ENCODE measurements at regions not wholly inside any gene's neighbourhood (a gene's known extent, or its start where the extent isn't known, plus 50 kb on each side); places are given as distances from the start of the nearest gene placed in this dataset.

DNA sequence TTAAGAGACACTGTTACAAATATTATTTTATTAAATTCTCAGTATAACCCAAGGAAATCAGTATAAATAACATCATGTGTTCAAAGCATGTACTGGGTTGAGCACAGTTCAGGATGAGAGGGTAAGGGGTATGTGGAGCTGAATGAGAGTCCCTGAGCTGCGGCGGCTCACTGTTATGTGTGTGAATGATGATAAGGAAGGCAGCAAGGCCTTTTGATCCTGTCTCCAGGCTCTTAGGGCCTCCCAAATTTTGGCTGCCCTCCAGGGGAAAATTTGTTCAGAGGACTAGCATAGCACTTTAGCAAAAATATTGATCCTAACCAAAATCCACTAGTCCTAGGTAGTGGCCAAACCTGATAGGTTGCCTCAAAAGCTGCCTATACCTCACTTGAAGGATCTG is 86.1 kb upstream of the SPON1 start:
- Histone ChIP-seq H3K9me3 (replicated peaks in 1 of 2; ENCODE audit: control insufficient read depth in 1 of 2, insufficient read depth in 1 of 2, low read length in 2 of 2) (no peaks in the 10 kb centered on the region), H3K4me1 (ENCODE audit: control insufficient read depth in 1 of 2, insufficient read depth in 2 of 2, low read length in 2 of 2) (no peaks in the 10 kb centered on the region), H2AFZ (ENCODE audit: insufficient read depth, low read depth, low read length, poor library complexity, severe bottlenecking) (no peak overlapping the region), H3K36me3 (replicated peaks in 1 of 2; ENCODE audit: control insufficient read depth in 1 of 2, insufficient read depth in 2 of 2, low read length in 2 of 2) (no peaks in the 10 kb centered on the region), H3K79me2 (ENCODE audit: insufficient read depth, low read length) (no peaks in the 10 kb centered on the region), H3K4me2 (replicated peaks; ENCODE audit: extremely low read depth, low read length, poor library complexity, severe bottlenecking) (no peak overlapping the region), H3K9ac (ENCODE audit: insufficient read depth, low read length, poor library complexity, severe bottlenecking) (no peak overlapping the region), H3K27ac (ENCODE audit: low read depth in 1 of 2, low read length in 2 of 2) (no peak overlapping the region), H3K27me3 (ENCODE audit: control insufficient read depth in 2 of 2, insufficient read depth in 2 of 2, low read length in 2 of 2) (no peaks in the 10 kb centered on the region), H4K20me1 (ENCODE audit: insufficient read depth, low read length) (no peaks in the 10 kb centered on the region), H3K4me3 (replicated peaks in 1 of 3; ENCODE audit: low read depth in 2 of 3, low read length in 3 of 3) (no peak overlapping the region)
- TF ChIP-seq, protein P1, sequence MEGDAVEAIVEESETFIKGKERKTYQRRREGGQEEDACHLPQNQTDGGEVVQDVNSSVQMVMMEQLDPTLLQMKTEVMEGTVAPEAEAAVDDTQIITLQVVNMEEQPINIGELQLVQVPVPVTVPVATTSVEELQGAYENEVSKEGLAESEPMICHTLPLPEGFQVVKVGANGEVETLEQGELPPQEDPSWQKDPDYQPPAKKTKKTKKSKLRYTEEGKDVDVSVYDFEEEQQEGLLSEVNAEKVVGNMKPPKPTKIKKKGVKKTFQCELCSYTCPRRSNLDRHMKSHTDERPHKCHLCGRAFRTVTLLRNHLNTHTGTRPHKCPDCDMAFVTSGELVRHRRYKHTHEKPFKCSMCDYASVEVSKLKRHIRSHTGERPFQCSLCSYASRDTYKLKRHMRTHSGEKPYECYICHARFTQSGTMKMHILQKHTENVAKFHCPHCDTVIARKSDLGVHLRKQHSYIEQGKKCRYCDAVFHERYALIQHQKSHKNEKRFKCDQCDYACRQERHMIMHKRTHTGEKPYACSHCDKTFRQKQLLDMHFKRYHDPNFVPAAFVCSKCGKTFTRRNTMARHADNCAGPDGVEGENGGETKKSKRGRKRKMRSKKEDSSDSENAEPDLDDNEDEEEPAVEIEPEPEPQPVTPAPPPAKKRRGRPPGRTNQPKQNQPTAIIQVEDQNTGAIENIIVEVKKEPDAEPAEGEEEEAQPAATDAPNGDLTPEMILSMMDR (IDR thresholded peaks at IDR 0.05) = no peak
- 100% methylated on average over 2 of the region's 2 CpGs for WGBS (ENCODE audit: insufficient coverage)
- H3K4me1 Mint-ChIP-seq = peaks cover 7% of the 10 kb centered on the region
- no peak overlapping the region for H3K27ac Mint-ChIP-seq
- H3K36me3 Mint-ChIP-seq = no peaks in the 10 kb centered on the region
- H3K9me3 Mint-ChIP-seq = peaks cover 0 to 2% (median 0%) of the 10 kb centered on the region in 7 donors
- H3K27me3 Mint-ChIP-seq (ENCODE audit: low read depth in 3 of 3) = peaks cover 1 to 2% (median 2%) of the 10 kb centered on the region in 3 donors
- no peak overlapping the region for H3K4me3 Mint-ChIP-seq
- no peak for DNase-seq
- intact Hi-C loops (cut with micrococcal nuclease) = no loop called here

DNA sequence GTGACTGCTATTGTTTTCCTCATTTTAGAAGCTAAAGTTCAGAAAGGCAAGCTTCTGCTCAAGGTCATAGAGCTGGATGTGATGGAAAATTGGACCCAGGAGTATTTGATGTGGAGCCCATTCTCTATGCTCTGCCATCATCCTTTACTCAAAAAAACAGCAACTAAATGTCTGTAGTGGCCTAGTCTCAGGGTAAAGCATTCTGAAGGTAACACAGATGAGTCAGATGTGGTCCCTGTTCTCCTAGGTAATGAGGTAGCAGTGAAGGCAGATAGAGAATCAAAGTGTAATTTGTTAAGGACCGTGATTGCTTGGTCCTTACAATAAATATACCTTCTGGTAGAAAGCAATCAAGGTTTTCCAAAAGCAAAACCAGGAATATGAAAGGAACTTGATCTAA is 84.4 kb upstream of the SPON1 start:
- Mint-ChIP-seq H3K27me3 (ENCODE audit: low read depth in 3 of 3) (peaks cover 0 to 2% (median 0%) of the 10 kb centered on the region in 3 donors), H3K4me3 (no peak overlapping the region), H3K9me3 (peaks cover 0 to 2% (median 0%) of the 10 kb centered on the region in 7 donors), H3K4me1 (peaks cover 4% of the 10 kb centered on the region), H3K27ac (no peak overlapping the region), H3K36me3 (no peaks in the 10 kb centered on the region)
- Histone ChIP-seq H2AFZ (ENCODE audit: insufficient read depth, low read depth, low read length, poor library complexity, severe bottlenecking) (no peak overlapping the region), H3K27ac (ENCODE audit: low read depth in 1 of 2, low read length in 2 of 2) (no peak overlapping the region), H3K36me3 (replicated peaks in 1 of 2; ENCODE audit: control insufficient read depth in 1 of 2, insufficient read depth in 2 of 2, low read length in 2 of 2) (no peaks in the 10 kb centered on the region), H3K79me2 (ENCODE audit: insufficient read depth, low read length) (no peaks in the 10 kb centered on the region), H3K27me3 (ENCODE audit: control insufficient read depth in 2 of 2, insufficient read depth in 2 of 2, low read length in 2 of 2) (no peaks in the 10 kb centered on the region), H3K9ac (ENCODE audit: insufficient read depth, low read length, poor library complexity, severe bottlenecking) (no peak overlapping the region), H3K4me2 (replicated peaks; ENCODE audit: extremely low read depth, low read length, poor library complexity, severe bottlenecking) (no peak overlapping the region), H3K4me3 (replicated peaks in 1 of 3; ENCODE audit: low read depth in 2 of 3, low read length in 3 of 3) (no peak overlapping the region), H3K4me1 (ENCODE audit: control insufficient read depth in 1 of 2, insufficient read depth in 2 of 2, low read length in 2 of 2) (no peaks in the 10 kb centered on the region), H4K20me1 (ENCODE audit: insufficient read depth, low read length) (no peaks in the 10 kb centered on the region), H3K9me3 (replicated peaks in 1 of 2; ENCODE audit: control insufficient read depth in 1 of 2, insufficient read depth in 1 of 2, low read length in 2 of 2) (no peaks in the 10 kb centered on the region)
- 100% methylated on average over 1 of the region's 1 CpG for WGBS (ENCODE audit: insufficient coverage)
- intact Hi-C loops (cut with micrococcal nuclease) = no loop called here
- TF ChIP-seq, protein P1 (IDR thresholded peaks at IDR 0.05) = no peak
- no peak for DNase-seq

Measured in CD14-positive monocyte (primary cell).